ENCODE measurements at regions not wholly inside any gene's neighbourhood (a gene's known extent, or its start where the extent isn't known, plus 50 kb on each side); places are given as distances from the start of the nearest gene placed in this dataset.

- no peak for TF ChIP-seq SMC3 (conservative IDR thresholded peaks at IDR 0.05; ENCODE audit: insufficient read depth, low read depth, low read length)
- no peak for TF ChIP-seq ZBTB40 (IDR thresholded peaks at IDR 0.05)
- TF ChIP-seq ZBTB40 (CRISPR knock-in tag; IDR thresholded peaks at IDR 0.05), result no peak
- no peak for TF ChIP-seq POLR2A (conservative IDR thresholded peaks at IDR 0.05)
- no peak for TF ChIP-seq EP300 (IDR thresholded peaks at IDR 0.05; ENCODE audit: low read length)
- TF ChIP-seq TAF1 (IDR thresholded peaks at IDR 0.05; ENCODE audit: control insufficient read depth, extremely low read depth, insufficient read depth, low read length, severe bottlenecking), result no peak
- TF ChIP-seq RBFOX2 (IDR thresholded peaks at IDR 0.05; ENCODE audit: low read depth, low read length), result no peak
- TF ChIP-seq NR2C1 (IDR thresholded peaks at IDR 0.05), result no peak
- no peak for TF ChIP-seq NR2C1 (tag; IDR thresholded peaks at IDR 0.05)
- no peak for TF ChIP-seq ZNF311 (CRISPR knock-in tag; IDR thresholded peaks at IDR 0.05)
- TF ChIP-seq HDAC2 (IDR thresholded peaks at IDR 0.05), result no peak
- no peak for TF ChIP-seq NFE2L1 (tag; IDR thresholded peaks at IDR 0.05; ENCODE audit: borderline replicate concordance, low read depth)
- TF ChIP-seq MAZ (CRISPR knock-in tag; conservative IDR thresholded peaks at IDR 0.05 in 1 of 2, IDR thresholded peaks at IDR 0.05 in 1 of 2), result no peak
These were observed 57.3 kb upstream of the IRS2 start for GRCh38 chr13:109843695-109844094.
